HEK293 (cell line): ENCODE measurements at regions not wholly inside any gene's neighbourhood (a gene's known extent, or its start where the extent isn't known, plus 50 kb on each side); places are given as distances from the start of the nearest gene placed in this dataset.
A peak's percentile ranks its signal among the peaks of the same experiment; 100 is the strongest.
"Not testable (repeated sequence)": the region's sequence is repeated elsewhere in the genome, so short reads cannot be mapped to it uniquely, and the experiment has no call there.

ENCODE experiments used
- CTCF ChIA-PET: fragments of 350-600 bp; formaldehyde crosslinking; extraction: SDS; loops from one replicate; lab custom pipeline; 2021; ENCODE audit warnings: antibody characterized with exemption; lab: Yijun Ruan, JAX
- POLR2A ChIA-PET: fragments of 300-600 bp; formaldehyde crosslinking; extraction: SDS; loops from one replicate; lab custom pipeline; 2020; ENCODE audit warnings: antibody characterized with exemption, inconsistent platforms; lab: Yijun Ruan, JAX
- H3K27ac ChIP-seq: fragments of 200-500 bp; sonication (Bioruptor generic); 2 replicates; pipeline ENCODE4 v1.5.1; 2014; ENCODE audit warnings: low read depth, low read length, control low read depth, inconsistent platforms; ENCODE audit errors: extremely low read depth
- H3K36me3 ChIP-seq, 2 experiments: fragments of 200-500 bp in 1 of 2; sonication (Bioruptor generic) in 1 of 2; 1 replicate in 1 of 2; 2 replicates in 1 of 2; pipeline ENCODE4 v1.5.1; 2014 to 2017; ENCODE audit warnings: inconsistent platforms in 2 of 2, low read length in 2 of 2; ENCODE audit not compliant: control insufficient read depth in 2 of 2, insufficient read depth in 1 of 2
- H3K4me1 ChIP-seq: fragments of 200-500 bp; sonication (Bioruptor generic); 2 replicates; pipeline ENCODE4 v1.5.1; 2014; ENCODE audit warnings: mild to moderate bottlenecking, low read length, inconsistent platforms; ENCODE audit not compliant: control insufficient read depth, insufficient read depth
- H3K4me3 ChIP-seq: 2 replicates; pipeline ENCODE4 v1.5.1; 2011; ENCODE audit warnings: low read depth, mild to moderate bottlenecking, control low read depth, low read length, moderate library complexity
- H3K9me3 ChIP-seq: fragments of 200-500 bp; sonication (Bioruptor generic); 2 replicates; pipeline ENCODE4 v1.5.1; 2014; ENCODE audit warnings: low read depth, low read length, inconsistent platforms; ENCODE audit not compliant: control insufficient read depth, insufficient read depth
- CTCF ChIP-seq: fragments of 450-650 bp; formaldehyde crosslinking; IDR thresholded peaks from 2 replicates; pipeline ENCODE4 v1.5.1; 2016; ENCODE audit warnings: missing biosample characterization, missing genetic modification characterization
- HOXA7 ChIP-seq: sonication (generic); formaldehyde crosslinking; IDR thresholded peaks from 2 replicates; pipeline ENCODE4 v1.8.1; 2022; ENCODE audit warnings: missing genetic modification reagents, borderline replicate concordance
- HOXD13 ChIP-seq: sonication (generic); formaldehyde crosslinking; IDR thresholded peaks from 2 replicates; pipeline ENCODE4 v1.8.0; 2022; ENCODE audit warnings: missing genetic modification reagents, borderline replicate concordance
- KLF9 ChIP-seq: fragments of 450-650 bp; formaldehyde crosslinking; IDR thresholded peaks from 2 replicates; pipeline ENCODE4 v1.5.1; 2016; ENCODE audit warnings: missing biosample characterization, missing genetic modification characterization, low read depth
- PRDM10 ChIP-seq: fragments of 450-650 bp; formaldehyde crosslinking; IDR thresholded peaks from 2 replicates; pipeline ENCODE4 v1.5.1; 2016; ENCODE audit warnings: missing biosample characterization, missing genetic modification characterization
- SP3 ChIP-seq: fragments of 450-650 bp; formaldehyde crosslinking; IDR thresholded peaks from 2 replicates; pipeline ENCODE4 v1.5.1; 2016; ENCODE audit warnings: missing biosample characterization, missing genetic modification characterization
- ZBTB20 ChIP-seq: fragments of 450-650 bp; formaldehyde crosslinking; IDR thresholded peaks from 2 replicates; pipeline ENCODE4 v1.5.1; 2016; ENCODE audit warnings: missing biosample characterization, missing genetic modification characterization
- ZBTB7A ChIP-seq: fragments of 450-650 bp; formaldehyde crosslinking; IDR thresholded peaks from 2 replicates; pipeline ENCODE4 v1.5.1; 2016; ENCODE audit warnings: low read depth, missing biosample characterization, missing genetic modification characterization
- ZBTB8A ChIP-seq: fragments of 450-650 bp; formaldehyde crosslinking; IDR thresholded peaks from 2 replicates; pipeline ENCODE4 v1.5.1; 2016; ENCODE audit warnings: missing biosample characterization, missing genetic modification characterization
- ZIC2 ChIP-seq: fragments of 450-650 bp; formaldehyde crosslinking; IDR thresholded peaks from 2 replicates; pipeline ENCODE4 v1.5.1; 2016; ENCODE audit warnings: missing biosample characterization, missing genetic modification characterization
- ZNF211 ChIP-seq: fragments of 450-650 bp; formaldehyde crosslinking; IDR thresholded peaks from 2 replicates; pipeline ENCODE4 v1.5.1; 2016; ENCODE audit warnings: low read depth, missing biosample characterization, missing genetic modification characterization
- ZNF280C ChIP-seq: fragments of 450-650 bp; formaldehyde crosslinking; IDR thresholded peaks from 2 replicates; pipeline ENCODE4 v1.5.1; 2016; ENCODE audit warnings: missing biosample characterization, missing genetic modification characterization
- ZNF354C ChIP-seq: fragments of 450-650 bp; formaldehyde crosslinking; IDR thresholded peaks from 2 replicates; pipeline ENCODE4 v1.5.1; 2016; ENCODE audit warnings: missing biosample characterization, missing genetic modification characterization, low read depth, borderline replicate concordance
- ZNF398 ChIP-seq: fragments of 450-650 bp; formaldehyde crosslinking; IDR thresholded peaks from 2 replicates; pipeline ENCODE4 v1.5.1; 2017; ENCODE audit warnings: missing biosample characterization, missing genetic modification characterization
- ZNF510 ChIP-seq: fragments of 450-650 bp; formaldehyde crosslinking; IDR thresholded peaks from 2 replicates; pipeline ENCODE4 v1.5.1; 2018; ENCODE audit warnings: mild to moderate bottlenecking, missing genetic modification characterization, missing biosample characterization; ENCODE audit not compliant: insufficient replicate concordance
- ZNF558 ChIP-seq: fragments of 450-650 bp; formaldehyde crosslinking; IDR thresholded peaks from 2 replicates; pipeline ENCODE4 v1.5.1; 2016; ENCODE audit warnings: missing biosample characterization, missing genetic modification characterization
- ZNF600 ChIP-seq: fragments of 450-650 bp; formaldehyde crosslinking; IDR thresholded peaks from 2 replicates; pipeline ENCODE4 v1.5.1; 2016; ENCODE audit warnings: missing biosample characterization, missing genetic modification characterization
- ZNF621 ChIP-seq: fragments of 450-650 bp; formaldehyde crosslinking; IDR thresholded peaks from 2 replicates; pipeline ENCODE4 v1.5.1; 2017; ENCODE audit warnings: missing biosample characterization, missing genetic modification characterization
- ZNF639 ChIP-seq: fragments of 450-650 bp; formaldehyde crosslinking; IDR thresholded peaks from 2 replicates; pipeline ENCODE4 v1.5.1; 2016; ENCODE audit warnings: missing biosample characterization, missing genetic modification characterization
- ZNF677 ChIP-seq: fragments of 450-650 bp; IDR thresholded peaks from 2 replicates; pipeline ENCODE4 v1.5.0; 2018; ENCODE audit warnings: missing biosample characterization, mild to moderate bottlenecking, missing genetic modification characterization, moderate library complexity

- 0 out of 2 replicates have a peak, but pooled peaks have one; percentile 17 for TF ChIP-seq CTCF (tag by site-specific recombination)
- TF ChIP-seq ZBTB7A (tag by site-specific recombination) = no peak
- no peak for TF ChIP-seq ZIC2
Measured at GRCh38 chr9:71285191-71285656, 163.8 kb upstream of the TRPM3 start (continued).

GRCh38 chr9:71282116-71282515, 160.7 kb upstream of the TRPM3 start:
- H3K4me1 ChIP-seq, H3K27ac ChIP-seq, H3K4me3 ChIP-seq, H3K9me3 ChIP-seq, POLR2A ChIA-PET, H3K36me3 ChIP-seq, CTCF ChIA-PET: not testable (repeated sequence)

- TF ChIP-seq KLF9 (tag by site-specific recombination) (no peak), ZNF211 (tag by site-specific recombination) (no peak), ZNF621 (tag by site-specific recombination) (no peak), ZNF558 (tag by site-specific recombination) (no peak), ZBTB20 (no peak), SP3 (tag by site-specific recombination) (no peak), ZNF510 (no peak), ZBTB7A (tag by site-specific recombination) (no peak), ZNF677 (no peak), ZNF398 (tag by site-specific recombination) (no peak), ZNF354C (no peak), ZNF280C (tag by site-specific recombination) (no peak), ZNF600 (tag by site-specific recombination) (no peak), ZBTB8A (no peak), HOXD13 (CRISPR knock-in tag) (no peak), ZNF639 (tag by site-specific recombination) (no peak), PRDM10 (tag by site-specific recombination) (no peak), HOXA7 (no peak)
- CTCF ChIA-PET = interaction anchor here (0.7 kb wide), 1 partner anchor 1935 kb away, joined by 4 read pairs; no protein-coding TSS in a partner anchor
- Histone ChIP-seq H3K27ac (no peak overlapping the region), H3K36me3 (no peaks in the 10 kb centered on the region), H3K4me3 (no peak overlapping the region), H3K4me1 (no peaks in the 10 kb centered on the region), H3K9me3 (no peaks in the 10 kb centered on the region)
- POLR2A ChIA-PET = no interaction called here
Measured at GRCh38 chr9:71279151-71279739, 157.8 kb upstream of the TRPM3 start.
